ENCODE measurements at regions not wholly inside any gene's neighbourhood (a gene's known extent, or its start where the extent isn't known, plus 50 kb on each side); places are given as distances from the start of the nearest gene placed in this dataset.
"Not testable (repeated sequence)": the region's sequence is repeated elsewhere in the genome, so short reads cannot be mapped to it uniquely, and the experiment has no call there.

- ChIA-PET POLR2A (ENCODE audit: unreplicated experiment) (no interaction called here), CTCF (interaction anchor here (0.5 kb wide), 1 partner anchor 833 kb away, joined by 3 read pairs; no protein-coding TSS in a partner anchor)
- H3K36me3 ChIP-seq (ENCODE audit: low read depth) = no peaks in the 10 kb centered on the region
- no peaks in the 10 kb centered on the region for H3K27me3 ChIP-seq (ENCODE audit: insufficient read depth, low read depth)
- no peaks in the 10 kb centered on the region for H3K79me2 ChIP-seq (ENCODE audit: low read depth)
- no TSS peak for BruUV-seq (replicated peaks)
- no peak for DNase-seq
- no peak overlapping the region for H3K27ac ChIP-seq
- no peaks in the 10 kb centered on the region for H3K9me3 ChIP-seq (ENCODE audit: insufficient read depth, low read depth)
- H3K9me2 ChIP-seq (ENCODE audit: insufficient read depth) = no peaks in the 10 kb centered on the region
- no peaks in the 10 kb centered on the region for H3F3A ChIP-seq (ENCODE audit: insufficient read depth, low read depth)
- H3K4me2 ChIP-seq = no peak overlapping the region
- H3K4me1 ChIP-seq (replicated peaks; ENCODE audit: insufficient read depth) = no peaks in the 10 kb centered on the region
- intact Hi-C loops (cut with micrococcal nuclease; ENCODE audit: unreplicated experiment) = no loop called here
- H3K4me3 ChIP-seq = no peak overlapping the region
- H2AFZ ChIP-seq = no peak overlapping the region
- no peaks in the 10 kb centered on the region for H4K20me1 ChIP-seq (ENCODE audit: insufficient read depth)
- TF ChIP-seq EZH2 (IDR thresholded peaks at IDR 0.05; ENCODE audit: low read depth) = no peak
- TF ChIP-seq, protein P1, sequence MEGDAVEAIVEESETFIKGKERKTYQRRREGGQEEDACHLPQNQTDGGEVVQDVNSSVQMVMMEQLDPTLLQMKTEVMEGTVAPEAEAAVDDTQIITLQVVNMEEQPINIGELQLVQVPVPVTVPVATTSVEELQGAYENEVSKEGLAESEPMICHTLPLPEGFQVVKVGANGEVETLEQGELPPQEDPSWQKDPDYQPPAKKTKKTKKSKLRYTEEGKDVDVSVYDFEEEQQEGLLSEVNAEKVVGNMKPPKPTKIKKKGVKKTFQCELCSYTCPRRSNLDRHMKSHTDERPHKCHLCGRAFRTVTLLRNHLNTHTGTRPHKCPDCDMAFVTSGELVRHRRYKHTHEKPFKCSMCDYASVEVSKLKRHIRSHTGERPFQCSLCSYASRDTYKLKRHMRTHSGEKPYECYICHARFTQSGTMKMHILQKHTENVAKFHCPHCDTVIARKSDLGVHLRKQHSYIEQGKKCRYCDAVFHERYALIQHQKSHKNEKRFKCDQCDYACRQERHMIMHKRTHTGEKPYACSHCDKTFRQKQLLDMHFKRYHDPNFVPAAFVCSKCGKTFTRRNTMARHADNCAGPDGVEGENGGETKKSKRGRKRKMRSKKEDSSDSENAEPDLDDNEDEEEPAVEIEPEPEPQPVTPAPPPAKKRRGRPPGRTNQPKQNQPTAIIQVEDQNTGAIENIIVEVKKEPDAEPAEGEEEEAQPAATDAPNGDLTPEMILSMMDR (conservative IDR thresholded peaks at IDR 0.05) = no peak
Measured at GRCh38 chr9:103193992-103194391, 198.9 kb downstream of the CYLC2 start.

GRCh38 chr9:103203172-103203571 lies 208.0 kb downstream of the CYLC2 start:
- no peaks in the 10 kb centered on the region for H3K27me3 ChIP-seq (ENCODE audit: insufficient read depth, low read depth)

GRCh38 chr9:103205881-103206585 lies 210.9 kb downstream of the CYLC2 start:
- H2AFZ ChIP-seq; intact Hi-C loops (cut with micrococcal nuclease; ENCODE audit: unreplicated experiment); CTCF ChIA-PET; H3K9me3 ChIP-seq (ENCODE audit: insufficient read depth, low read depth); POLR2A ChIA-PET (ENCODE audit: unreplicated experiment); BruUV-seq (replicated peaks); H3K4me3 ChIP-seq; H3K27me3 ChIP-seq (ENCODE audit: insufficient read depth, low read depth); H3K27ac ChIP-seq; H3F3A ChIP-seq (ENCODE audit: insufficient read depth, low read depth); DNase-seq; H3K79me2 ChIP-seq (ENCODE audit: low read depth); H3K4me2 ChIP-seq; H3K4me1 ChIP-seq (replicated peaks; ENCODE audit: insufficient read depth); H3K36me3 ChIP-seq (ENCODE audit: low read depth); H4K20me1 ChIP-seq (ENCODE audit: insufficient read depth); H3K9me2 ChIP-seq (ENCODE audit: insufficient read depth): not testable (repeated sequence)

More at GRCh38 chr9:103203172-103203571, 208.0 kb downstream of the CYLC2 start:
- Histone ChIP-seq H3K9me3 (ENCODE audit: insufficient read depth, low read depth) (no peaks in the 10 kb centered on the region), H3K27ac (no peak overlapping the region), H3K79me2 (ENCODE audit: low read depth) (no peaks in the 10 kb centered on the region), H3K9me2 (ENCODE audit: insufficient read depth) (no peaks in the 10 kb centered on the region), H3K36me3 (ENCODE audit: low read depth) (no peaks in the 10 kb centered on the region), H4K20me1 (ENCODE audit: insufficient read depth) (no peaks in the 10 kb centered on the region), H3F3A (ENCODE audit: insufficient read depth, low read depth) (no peaks in the 10 kb centered on the region), H3K4me3 (no peak overlapping the region), H3K4me2 (no peak overlapping the region), H2AFZ (no peak overlapping the region), H3K4me1 (replicated peaks; ENCODE audit: insufficient read depth) (no peaks in the 10 kb centered on the region)
- TF ChIP-seq, protein P1 (conservative IDR thresholded peaks at IDR 0.05) = no peak
- TF ChIP-seq EZH2 (IDR thresholded peaks at IDR 0.05; ENCODE audit: low read depth) = no peak
- no TSS peak for BruUV-seq (replicated peaks)
- ChIA-PET POLR2A (ENCODE audit: unreplicated experiment) (no interaction called here), CTCF (interaction anchor here (0.7 kb wide), 1 partner anchor 640 kb away, joined by 3 read pairs; no protein-coding TSS in a partner anchor)
- intact Hi-C loops (cut with micrococcal nuclease; ENCODE audit: unreplicated experiment) = no loop called here
- DNase-seq = no peak

GRCh38 chr9:103210607-103211006 lies 215.5 kb downstream of the CYLC2 start:
- H2AFZ ChIP-seq = no peak overlapping the region
- BruUV-seq (replicated peaks) = no TSS peak
- no peaks in the 10 kb centered on the region for H3K9me2 ChIP-seq (ENCODE audit: insufficient read depth)

More at GRCh38 chr9:103210607-103211006, 215.5 kb downstream of the CYLC2 start:
- Histone ChIP-seq H3K4me2 (no peak overlapping the region), H3K4me3 (no peak overlapping the region), H3K79me2 (ENCODE audit: low read depth) (no peaks in the 10 kb centered on the region), H3F3A (ENCODE audit: insufficient read depth, low read depth) (no peaks in the 10 kb centered on the region), H3K27me3 (ENCODE audit: insufficient read depth, low read depth) (no peaks in the 10 kb centered on the region), H3K4me1 (replicated peaks; ENCODE audit: insufficient read depth) (no peaks in the 10 kb centered on the region), H3K36me3 (ENCODE audit: low read depth) (no peaks in the 10 kb centered on the region), H3K9me3 (ENCODE audit: insufficient read depth, low read depth) (no peaks in the 10 kb centered on the region), H4K20me1 (ENCODE audit: insufficient read depth) (no peaks in the 10 kb centered on the region), H3K27ac (no peak overlapping the region)
- intact Hi-C loops (cut with micrococcal nuclease; ENCODE audit: unreplicated experiment) = no loop called here
- DNase-seq = no peak
- CTCF ChIA-PET = no interaction called here
- TF ChIP-seq EZH2 (IDR thresholded peaks at IDR 0.05; ENCODE audit: low read depth) = no peak
- TF ChIP-seq, protein P1 (conservative IDR thresholded peaks at IDR 0.05) = no peak
- POLR2A ChIA-PET (ENCODE audit: unreplicated experiment) = no interaction called here

All from PC-9 (cell line).